NK-92 treated with Interleukin-12 subunit alpha and Interleukin-12 subunit beta, amount 100 ng/mL, for 24 hours (cell line): ENCODE measurements at regions not wholly inside any gene's neighbourhood (a gene's known extent, or its start where the extent isn't known, plus 50 kb on each side); places are given as distances from the start of the nearest gene placed in this dataset.
"Not testable (repeated sequence)": the region's sequence is repeated elsewhere in the genome, so short reads cannot be mapped to it uniquely, and the experiment has no call there.

Source experiments
- DNase-seq: peaks from one replicate; lab custom pipeline; 2025; lab: John Stamatoyannopoulos, UW

GRCh38 chr11:86145439-86146156, 76.7 kb upstream of the PICALM start:
- no peak for DNase-seq

- DNase-seq = no peak
These were observed 76.0 kb upstream of the PICALM start for GRCh38 chr11:86144846-86145245.

- not testable (repeated sequence) for DNase-seq
These were observed 75.2 kb upstream of the PICALM start for GRCh38 chr11:86144087-86144486.

GRCh38 chr11:86143087-86144030, 74.5 kb upstream of the PICALM start:
- no peak for DNase-seq

GRCh38 chr11:86142170-86142569, 73.3 kb upstream of the PICALM start:
- DNase-seq = no peak

- DNase-seq = no peak
These were observed 72.8 kb upstream of the PICALM start for GRCh38 chr11:86141727-86142126.

- DNase-seq = no peak
These were observed 71.6 kb upstream of the PICALM start for GRCh38 chr11:86140334-86140990.

GRCh38 chr11:86138958-86139357, 70.1 kb upstream of the PICALM start:
- DNase-seq = peak; percentile 47

- DNase-seq = no peak
These were observed 67.7 kb upstream of the PICALM start for GRCh38 chr11:86136538-86136937.

- DNase-seq = no peak
These were observed 66.4 kb upstream of the PICALM start for GRCh38 chr11:86135319-86135714.

- DNase-seq = no peak
These were observed 65.9 kb upstream of the PICALM start for GRCh38 chr11:86134580-86135318.

GRCh38 chr11:86132667-86133249, 63.9 kb upstream of the PICALM start:
- no peak for DNase-seq

GRCh38 chr11:86129740-86130540, 61.1 kb upstream of the PICALM start:
- DNase-seq = no peak

GRCh38 chr11:86128914-86129313, 60.0 kb upstream of the PICALM start:
- DNase-seq = no peak

- DNase-seq = no peak
These were observed 58.0 kb upstream of the PICALM start for GRCh38 chr11:86126862-86127261.

- DNase-seq = no peak
These were observed 55.7 kb upstream of the PICALM start for GRCh38 chr11:86124251-86125233.

- DNase-seq = no peak
These were observed 53.9 kb upstream of the PICALM start for GRCh38 chr11:86122773-86123172.

- DNase-seq = no peak
These were observed 51.9 kb upstream of the PICALM start for GRCh38 chr11:86120807-86121206.

- DNase-seq = no peak
These were observed 51.0 kb upstream of the PICALM start for GRCh38 chr11:86119906-86120305.
